Ishikawa (cell line): ENCODE measurements at regions not wholly inside any gene's neighbourhood (a gene's known extent, or its start where the extent isn't known, plus 50 kb on each side); places are given as distances from the start of the nearest gene placed in this dataset.

Experiments used
- CEBPB ChIP-seq: IDR thresholded peaks from 2 replicates; pipeline ENCODE4 v1.6.1; 2012
- EP300 ChIP-seq: IDR thresholded peaks from 2 replicates; pipeline ENCODE4 v1.6.1; 2012; ENCODE audit warnings: borderline replicate concordance
- FOXM1 ChIP-seq: IDR thresholded peaks from 2 replicates; pipeline ENCODE4 v1.6.1; 2012; ENCODE audit warnings: low read depth, borderline replicate concordance
- MAX ChIP-seq: IDR thresholded peaks from 2 replicates; pipeline ENCODE4 v1.6.1; 2012
- RAD21 ChIP-seq: IDR thresholded peaks from 2 replicates; pipeline ENCODE4 v1.6.1; 2012; ENCODE audit warnings: low read depth
- REST ChIP-seq: IDR thresholded peaks from 2 replicates; pipeline ENCODE4 v1.6.1; 2012; ENCODE audit warnings: low read depth, mild to moderate bottlenecking
- TAF1 ChIP-seq: IDR thresholded peaks from 2 replicates; pipeline ENCODE4 v1.6.1; 2012; ENCODE audit warnings: low read depth, mild to moderate bottlenecking
- TCF12 ChIP-seq: IDR thresholded peaks from 2 replicates; pipeline ENCODE4 v1.6.1; 2012; ENCODE audit warnings: low read depth
- TEAD4 ChIP-seq: IDR thresholded peaks from 2 replicates; pipeline ENCODE4 v1.6.1; 2012
- USF1 ChIP-seq: IDR thresholded peaks from 2 replicates; pipeline ENCODE4 v1.6.1; 2012
- ZBTB7A ChIP-seq: IDR thresholded peaks from 2 replicates; pipeline ENCODE4 v1.6.1; 2012; ENCODE audit warnings: low read depth

GRCh38 chr16:47855431-47855830 lies 300.4 kb downstream of the ABCC12 start:
- TF ChIP-seq EP300, result no peak
- TF ChIP-seq REST, result no peak
- no peak for TF ChIP-seq CEBPB
- no peak for TF ChIP-seq ZBTB7A
- no peak for TF ChIP-seq USF1
- TF ChIP-seq TAF1, result no peak
- no peak for TF ChIP-seq RAD21
- TF ChIP-seq TCF12, result no peak
- TF ChIP-seq MAX, result no peak
- no peak for TF ChIP-seq TEAD4
- TF ChIP-seq FOXM1, result no peak
